HCT116 (cell line): ENCODE measurements at regions not wholly inside any gene's neighbourhood (a gene's known extent, or its start where the extent isn't known, plus 50 kb on each side); places are given as distances from the start of the nearest gene placed in this dataset.

Source experiments
- ATAC-seq: fragments of 200-7000 bp; cut with Tn5 transposase; 2 replicates; pipeline ENCODE4 v1.9.1; 2020; ENCODE audit warnings: mild to moderate bottlenecking, moderate library complexity
- BruUV-seq: library from RNA; stranded (reverse); fragments of 400-500 nt; replicated peaks from 2 replicates; lab custom pipeline; 2021; lab: Mats Ljungman, UMichigan
- CTCF ChIA-PET: fragments of 300-600 bp; sonication (Branson Sonifier 250); formaldehyde crosslinking; loops from one replicate; lab custom pipeline; 2021; ENCODE audit warnings: antibody characterized with exemption; lab: Charles Lee
- POLR2A ChIA-PET: fragments of 300-600, 350-600 bp; sonication (Branson Sonifier 250); formaldehyde crosslinking; loops from one replicate; lab custom pipeline; 2021; ENCODE audit warnings: antibody characterized with exemption; lab: Charles Lee
- RAD21 ChIA-PET, 2 experiments: fragments of 300-600 bp; sonication (Branson Sonifier 250); formaldehyde crosslinking; loops; one replicate each; lab custom pipeline; 2023; ENCODE audit warnings: low total read pairs in 2 of 2; ENCODE audit not compliant: uncharacterized antibody in 2 of 2, unreplicated experiment in 2 of 2, low non-redundant PET in 1 of 2; lab: Charles Lee
- DNase-seq: peaks from one replicate; pipeline ENCODE4 v3.0.0-alpha.2; 2010; ENCODE audit warnings: low read depth, low spot score
- H2AFZ ChIP-seq: fragments of 200-600 bp; shearing (Covaris generic), sonication (generic); 2 replicates; pipeline ENCODE4 v1.6.1; 2017; ENCODE audit warnings: low read depth, mixed run types, mixed read lengths, antibody characterized with exemption, low read length; ENCODE audit not compliant: poor library complexity, severe bottlenecking
- H3K27ac ChIP-seq: 2 replicates; pipeline ENCODE4 v1.5.1; 2012; ENCODE audit warnings: low read depth, low read length
- H3K27me3 ChIP-seq: fragments of 200-600 bp; sonication (generic); 2 replicates; pipeline ENCODE4 v1.6.1; 2016; ENCODE audit warnings: mixed run types, low read length, mixed read lengths; ENCODE audit not compliant: insufficient read depth
- H3K36me3 ChIP-seq, 2 experiments: fragments of 200-500 bp in 1 of 2; fragments of 200-600 bp in 1 of 2; sonication (Bioruptor generic) in 1 of 2; sonication (generic) in 1 of 2; 2 replicates each; pipeline versions ENCODE4 v1.5.1 to v1.6.1; 2014 to 2016; ENCODE audit warnings: low read length in 2 of 2, inconsistent platforms in 1 of 2, mixed read lengths in 1 of 2, mixed run types in 1 of 2; ENCODE audit not compliant: insufficient read depth in 2 of 2, control insufficient read depth in 1 of 2
- H3K4me1 ChIP-seq, 2 experiments: fragments of 200-600 bp in 1 of 2; sonication (generic) in 1 of 2; 2 replicates each; pipeline versions ENCODE4 v1.5.1 to v1.6.1; 2012 to 2017; ENCODE audit warnings: low read length in 2 of 2, inconsistent platforms in 1 of 2, mild to moderate bottlenecking in 1 of 2, mixed read lengths in 1 of 2, mixed run types in 1 of 2, moderate library complexity in 1 of 2; ENCODE audit not compliant: insufficient read depth in 2 of 2, control insufficient read depth in 1 of 2
- H3K4me2 ChIP-seq: fragments of 200-600 bp; sonication (generic); 2 replicates; pipeline ENCODE4 v1.6.1; 2017; ENCODE audit warnings: mixed run types, low read length, mixed read lengths
- H3K4me3 ChIP-seq, 2 experiments: fragments of 200-600 bp in 1 of 2; sonication (generic) in 1 of 2; replicated peaks in 1 of 2; 2 replicates each; pipeline ENCODE4 v1.5.1; 2011 to 2016; ENCODE audit warnings: low read length in 2 of 2, control low read depth in 1 of 2, low read depth in 1 of 2, mild to moderate bottlenecking in 1 of 2, mixed read lengths in 1 of 2, mixed run types in 1 of 2
- H3K79me2 ChIP-seq: fragments of 200-600 bp; sonication (generic); 2 replicates; pipeline ENCODE4 v1.6.1; 2017; ENCODE audit warnings: mild to moderate bottlenecking, mixed run types, low read length, moderate library complexity, mixed read lengths; ENCODE audit not compliant: insufficient read depth
- H3K9ac ChIP-seq: fragments of 200-600 bp; sonication (generic); 2 replicates; pipeline ENCODE4 v1.6.1; 2016; ENCODE audit warnings: low read length, mixed read lengths
- H3K9me2 ChIP-seq: fragments of 200-600 bp; sonication (generic), shearing (Covaris generic); 2 replicates; pipeline ENCODE4 v1.6.1; 2017; ENCODE audit warnings: mixed run types, mild to moderate bottlenecking, moderate library complexity; ENCODE audit not compliant: insufficient read depth
- H3K9me3 ChIP-seq, 2 experiments: fragments of 200-500 bp in 1 of 2; fragments of 200-600 bp in 1 of 2; sonication (Bioruptor generic) in 1 of 2; sonication (generic) in 1 of 2; 2 replicates each; pipeline ENCODE4 v1.6.1; 2014 to 2017; ENCODE audit warnings: low read length in 2 of 2, mixed read lengths in 2 of 2, inconsistent platforms in 1 of 2, low read depth in 1 of 2, mild to moderate bottlenecking in 1 of 2, mixed run types in 1 of 2, moderate library complexity in 1 of 2; ENCODE audit not compliant: control insufficient read depth in 1 of 2, insufficient read depth in 1 of 2
- H4K20me1 ChIP-seq: fragments of 200-600 bp; sonication (generic), shearing (Covaris generic); 2 replicates; pipeline ENCODE4 v1.6.1; 2017; ENCODE audit warnings: mixed run types, mild to moderate bottlenecking, moderate library complexity; ENCODE audit not compliant: insufficient read depth
- CBX3 ChIP-seq: IDR thresholded peaks from 2 replicates; pipeline ENCODE4 v1.6.1; 2012; ENCODE audit warnings: low read depth
- EGR1 ChIP-seq: IDR thresholded peaks from 2 replicates; pipeline ENCODE4 v1.6.1; 2012; ENCODE audit warnings: low read depth
- ELF1 ChIP-seq: IDR thresholded peaks from 2 replicates; pipeline ENCODE4 v1.6.1; 2012; ENCODE audit warnings: low read depth, borderline replicate concordance
- EZH2 ChIP-seq: fragments of 200-600 bp; sonication (generic); IDR thresholded peaks from 2 replicates; pipeline ENCODE4 v1.6.1; 2017; ENCODE audit warnings: antibody characterized with exemption, mixed run types
- FOSL1 ChIP-seq: IDR thresholded peaks from 2 replicates; pipeline ENCODE4 v1.6.1; 2012; ENCODE audit warnings: low read depth
- POLR2A ChIP-seq: IDR thresholded peaks from 2 replicates; pipeline ENCODE4 v1.7.0; 2011; ENCODE audit warnings: borderline replicate concordance; ENCODE audit not compliant: insufficient read depth, insufficient read length; ENCODE audit errors: extremely low read depth
- POLR2AphosphoS5 ChIP-seq: IDR thresholded peaks from 2 replicates; pipeline ENCODE4 v1.6.1; 2011; ENCODE audit warnings: mild to moderate bottlenecking, low read depth, low read length, moderate library complexity
- RAD21 ChIP-seq: IDR thresholded peaks from 2 replicates; pipeline ENCODE4 v1.6.1; 2012; ENCODE audit warnings: low read depth, mild to moderate bottlenecking
- SIN3A ChIP-seq: IDR thresholded peaks from 2 replicates; pipeline ENCODE4 v1.6.1; 2012; ENCODE audit warnings: low read depth
- SP1 ChIP-seq: IDR thresholded peaks from 2 replicates; pipeline ENCODE4 v1.6.1; 2012; ENCODE audit warnings: low read depth
- YY1 ChIP-seq: IDR thresholded peaks from 2 replicates; pipeline ENCODE4 v1.6.1; 2011; ENCODE audit warnings: low read length, low read depth, moderate library complexity, mild to moderate bottlenecking; ENCODE audit not compliant: insufficient replicate concordance; ENCODE audit errors: extremely low read depth
- ZNF274 ChIP-seq: fragments of 200-500 bp; sonication (Bioruptor generic); IDR thresholded peaks from 2 replicates; pipeline ENCODE4 v1.6.1; 2014; ENCODE audit warnings: mild to moderate bottlenecking, low read depth, low read length, inconsistent platforms
- intact Hi-C: fragments of 100-400 bp; cut with micrococcal nuclease; formaldehyde crosslinking; loops from 2 replicates; pipeline ENCODE4 v1.10.0; 2022
- TF ChIP-seq, protein P1 (sequence below): IDR thresholded peaks from 2 replicates; pipeline ENCODE4 v1.6.1; 2012
- TF ChIP-seq, protein P2 (sequence below): IDR thresholded peaks from 2 replicates; pipeline ENCODE4 v1.6.1; 2012; ENCODE audit warnings: low read depth
- TF ChIP-seq, protein P3 (sequence below): IDR thresholded peaks from 2 replicates; pipeline ENCODE4 v1.6.1; 2011; ENCODE audit warnings: mild to moderate bottlenecking, low read length, moderate library complexity; ENCODE audit not compliant: insufficient replicate concordance; ENCODE audit errors: extremely low read depth

DNA sequence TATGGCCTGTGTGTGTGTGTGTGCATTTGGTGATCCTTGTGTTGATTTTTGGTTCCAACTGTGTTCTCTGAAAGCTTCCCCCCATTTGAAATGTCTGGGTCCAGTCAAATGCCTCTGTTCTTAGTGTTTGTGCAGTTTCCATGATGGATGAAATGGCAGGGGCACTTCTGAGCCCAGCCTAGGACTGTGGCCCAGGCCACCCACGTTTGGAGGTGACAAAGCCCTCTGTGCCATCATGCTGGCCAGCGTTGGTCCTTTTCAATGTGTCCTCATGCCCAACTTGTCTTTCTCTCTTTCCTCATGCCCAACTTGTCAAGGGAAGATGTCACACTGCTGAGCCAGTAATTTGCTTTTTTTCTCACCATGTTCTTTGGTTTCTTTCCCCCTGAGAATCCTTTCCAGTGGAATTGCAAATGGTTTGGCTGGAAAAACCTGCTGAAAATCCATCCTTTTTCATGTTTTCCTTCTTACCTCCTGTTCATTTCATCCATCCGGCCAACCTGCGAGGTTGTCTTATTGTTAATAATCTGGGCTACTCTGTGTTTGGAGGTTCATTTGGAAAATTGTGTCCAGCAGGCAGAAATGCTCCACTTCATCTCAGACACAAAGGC, 113.7 kb upstream of the NAV2 start:
- ChIA-PET CTCF (no interaction called here), RAD21 (no interaction called here), POLR2A (no interaction called here)
- H2AFZ ChIP-seq = no peak overlapping the region
- no peaks in the 10 kb centered on the region for H3K36me3 ChIP-seq
- DNase-seq (no peak), ATAC-seq (no peak)
- intact Hi-C loops = no loop called here
- no peaks in the 10 kb centered on the region for H4K20me1 ChIP-seq
- H3K4me2 ChIP-seq = no peak overlapping the region
- H3K79me2 ChIP-seq = no peaks in the 10 kb centered on the region
- peaks cover 16% of the 10 kb centered on the region for H3K27me3 ChIP-seq
- H3K9me2 ChIP-seq = no peaks in the 10 kb centered on the region
- H3K27ac ChIP-seq = no peak overlapping the region
- peaks cover 0 to 6% of the 10 kb centered on the region in 2 experiments; a peak in 1 of 4 replicates for H3K4me1 ChIP-seq
- no peak for TF ChIP-seq POLR2AphosphoS5
- TF ChIP-seq, protein P1, sequence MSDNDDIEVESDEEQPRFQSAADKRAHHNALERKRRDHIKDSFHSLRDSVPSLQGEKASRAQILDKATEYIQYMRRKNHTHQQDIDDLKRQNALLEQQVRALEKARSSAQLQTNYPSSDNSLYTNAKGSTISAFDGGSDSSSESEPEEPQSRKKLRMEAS = no peak
- H3K9ac ChIP-seq = no peak overlapping the region
- no peaks in the 10 kb centered on the region for H3K9me3 ChIP-seq
- no TSS peak for BruUV-seq
- no peak overlapping the region for H3K4me3 ChIP-seq

DNA sequence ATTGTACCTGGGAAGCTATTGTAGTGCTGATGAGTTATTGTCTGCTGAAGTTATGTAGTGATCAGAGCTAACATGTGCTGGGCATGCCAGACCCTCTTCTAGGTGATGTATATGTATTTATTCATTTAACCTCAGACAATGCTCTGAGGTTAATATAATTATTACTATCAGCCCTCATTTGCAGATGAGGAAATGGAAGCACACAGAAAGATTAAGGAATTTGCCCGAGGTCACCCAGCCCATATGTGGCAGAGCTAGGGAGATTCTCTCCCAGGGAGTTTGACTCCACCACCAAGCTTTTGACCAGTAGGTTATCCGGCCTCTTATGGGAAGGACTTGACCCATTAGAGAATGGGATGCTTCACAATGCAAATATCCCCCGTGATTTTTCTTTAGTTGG, 114.2 kb upstream of the NAV2 start:
- H3K9me3 ChIP-seq = no peaks in the 10 kb centered on the region
- no peaks in the 10 kb centered on the region for H3K36me3 ChIP-seq
- DNase-seq = no peak
- TF ChIP-seq FOSL1 (no peak), POLR2A (no peak), SIN3A (no peak), EGR1 (no peak), YY1 (no peak), CBX3 (no peak), SP1 (no peak), RAD21 (no peak), EZH2 (no peak), ELF1 (no peak), ZNF274 (no peak)
- TF ChIP-seq, protein P2, sequence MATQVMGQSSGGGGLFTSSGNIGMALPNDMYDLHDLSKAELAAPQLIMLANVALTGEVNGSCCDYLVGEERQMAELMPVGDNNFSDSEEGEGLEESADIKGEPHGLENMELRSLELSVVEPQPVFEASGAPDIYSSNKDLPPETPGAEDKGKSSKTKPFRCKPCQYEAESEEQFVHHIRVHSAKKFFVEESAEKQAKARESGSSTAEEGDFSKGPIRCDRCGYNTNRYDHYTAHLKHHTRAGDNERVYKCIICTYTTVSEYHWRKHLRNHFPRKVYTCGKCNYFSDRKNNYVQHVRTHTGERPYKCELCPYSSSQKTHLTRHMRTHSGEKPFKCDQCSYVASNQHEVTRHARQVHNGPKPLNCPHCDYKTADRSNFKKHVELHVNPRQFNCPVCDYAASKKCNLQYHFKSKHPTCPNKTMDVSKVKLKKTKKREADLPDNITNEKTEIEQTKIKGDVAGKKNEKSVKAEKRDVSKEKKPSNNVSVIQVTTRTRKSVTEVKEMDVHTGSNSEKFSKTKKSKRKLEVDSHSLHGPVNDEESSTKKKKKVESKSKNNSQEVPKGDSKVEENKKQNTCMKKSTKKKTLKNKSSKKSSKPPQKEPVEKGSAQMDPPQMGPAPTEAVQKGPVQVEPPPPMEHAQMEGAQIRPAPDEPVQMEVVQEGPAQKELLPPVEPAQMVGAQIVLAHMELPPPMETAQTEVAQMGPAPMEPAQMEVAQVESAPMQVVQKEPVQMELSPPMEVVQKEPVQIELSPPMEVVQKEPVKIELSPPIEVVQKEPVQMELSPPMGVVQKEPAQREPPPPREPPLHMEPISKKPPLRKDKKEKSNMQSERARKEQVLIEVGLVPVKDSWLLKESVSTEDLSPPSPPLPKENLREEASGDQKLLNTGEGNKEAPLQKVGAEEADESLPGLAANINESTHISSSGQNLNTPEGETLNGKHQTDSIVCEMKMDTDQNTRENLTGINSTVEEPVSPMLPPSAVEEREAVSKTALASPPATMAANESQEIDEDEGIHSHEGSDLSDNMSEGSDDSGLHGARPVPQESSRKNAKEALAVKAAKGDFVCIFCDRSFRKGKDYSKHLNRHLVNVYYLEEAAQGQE = no peak
- TF ChIP-seq, protein P3, sequence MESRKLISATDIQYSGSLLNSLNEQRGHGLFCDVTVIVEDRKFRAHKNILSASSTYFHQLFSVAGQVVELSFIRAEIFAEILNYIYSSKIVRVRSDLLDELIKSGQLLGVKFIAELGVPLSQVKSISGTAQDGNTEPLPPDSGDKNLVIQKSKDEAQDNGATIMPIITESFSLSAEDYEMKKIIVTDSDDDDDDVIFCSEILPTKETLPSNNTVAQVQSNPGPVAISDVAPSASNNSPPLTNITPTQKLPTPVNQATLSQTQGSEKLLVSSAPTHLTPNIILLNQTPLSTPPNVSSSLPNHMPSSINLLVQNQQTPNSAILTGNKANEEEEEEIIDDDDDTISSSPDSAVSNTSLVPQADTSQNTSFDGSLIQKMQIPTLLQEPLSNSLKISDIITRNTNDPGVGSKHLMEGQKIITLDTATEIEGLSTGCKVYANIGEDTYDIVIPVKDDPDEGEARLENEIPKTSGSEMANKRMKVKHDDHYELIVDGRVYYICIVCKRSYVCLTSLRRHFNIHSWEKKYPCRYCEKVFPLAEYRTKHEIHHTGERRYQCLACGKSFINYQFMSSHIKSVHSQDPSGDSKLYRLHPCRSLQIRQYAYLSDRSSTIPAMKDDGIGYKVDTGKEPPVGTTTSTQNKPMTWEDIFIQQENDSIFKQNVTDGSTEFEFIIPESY = no peak
- H3K4me2 ChIP-seq = no peak overlapping the region
- no peak overlapping the region for H3K9ac ChIP-seq
- H3K4me3 ChIP-seq = no peak overlapping the region
- ATAC-seq = no peak
- ChIA-PET RAD21 (no interaction called here), CTCF (no interaction called here), POLR2A (no interaction called here)
- no peak overlapping the region for H3K27ac ChIP-seq
- no peaks in the 10 kb centered on the region for H3K79me2 ChIP-seq
- H4K20me1 ChIP-seq = no peaks in the 10 kb centered on the region
- no peaks in the 10 kb centered on the region for H3K9me2 ChIP-seq
- H3K27me3 ChIP-seq = peaks cover 19% of the 10 kb centered on the region
- peaks cover 0 to 6% of the 10 kb centered on the region in 2 experiments; a peak in 1 of 4 replicates for H3K4me1 ChIP-seq
- no peak overlapping the region for H2AFZ ChIP-seq
- intact Hi-C loops = no loop called here
- BruUV-seq = no TSS peak
